Psoas muscle (tissue), 7 donors: ENCODE measurements at regions not wholly inside any gene's neighbourhood (a gene's known extent, or its start where the extent isn't known, plus 50 kb on each side); places are given as distances from the start of the nearest gene placed in this dataset.

Experiments used
- ATAC-seq, 4 donors: fragments of 200-7000 bp; cut with Tn5 transposase; one replicate each; pipeline ENCODE4 v1.9.1; 2020; ENCODE audit warnings: moderate library complexity in 3 of 4, mild to moderate bottlenecking in 2 of 4
- DNase-seq, 2 donors: peaks; one replicate each; pipeline ENCODE4 v3.0.0-alpha.2; 2020
- H3K27ac ChIP-seq: fragments of 200-600 bp; one replicate; pipeline ENCODE4 v1.8.0; 2022
- H3K27me3 ChIP-seq, 3 donors: fragments of 200-600 bp in 1 of 3; one replicate each; pipeline versions ENCODE4 v1.6.1 to v1.8.0; 2013 to 2022; ENCODE audit warnings: low read length in 2 of 3, mild to moderate bottlenecking in 2 of 3, moderate library complexity in 1 of 3; ENCODE audit not compliant: insufficient read depth in 3 of 3
- H3K36me3 ChIP-seq, 2 donors: fragments of 200-600 bp in 1 of 2; one replicate each; pipeline versions ENCODE4 v1.6.1 to v1.8.0; 2013 to 2022; ENCODE audit warnings: low read depth in 1 of 2, mild to moderate bottlenecking in 1 of 2, moderate library complexity in 1 of 2; ENCODE audit not compliant: insufficient read depth in 1 of 2
- H3K4me1 ChIP-seq: fragments of 200-600 bp; one replicate; pipeline ENCODE4 v1.8.0; 2022
- H3K4me3 ChIP-seq: fragments of 200-600 bp; one replicate; pipeline ENCODE4 v1.8.0; 2022; ENCODE audit warnings: mild to moderate bottlenecking
- H3K9me3 ChIP-seq: fragments of 200-600 bp; one replicate; pipeline ENCODE4 v1.8.0; 2022
- CTCF ChIP-seq: fragments of 200-600 bp; IDR thresholded peaks from one replicate; pipeline ENCODE4 v1.8.0; 2022; ENCODE audit warnings: antibody characterized with exemption
- WGBS, 3 donors: extraction: QIAGEN DNeasy Blood & Tissue Kit; methylation state at CpG; one replicate each; pipeline versions ENCODE4 v1.1.6 to v1.1.7; 2013; 5-methylcytosine and 5-hydroxymethylcytosine counted together
- intact Hi-C, 2 donors: fragments of 100-400 bp; cut with DNase I; formaldehyde crosslinking; loops; one replicate each; pipeline versions ENCODE4 v1.11.0 to v1.14.2; 2022
- donor health status: healthy with polysubstance abuse.
- donor health status: DM: no; HTN: no; CAD: no; lungs with moderate emphysema.
- donor health status: Bipolar disorder and iron deficiency.
- donor health status: healthy.
- donor health status: DM: yes; HTN: yes; CAD: no.
- donor health status: DM: no; HTN: no; CAD: no.
- donor health status: DM: yes; HTN: yes; CAD: no.

GRCh38 chr6:51027283-51028065, 208.8 kb downstream of the TFAP2B start:
- Histone ChIP-seq H3K4me1 (no peaks in the 10 kb centered on the region), H3K4me3 (no peak overlapping the region), H3K27me3 (no peaks in the 10 kb centered on the region), H3K27ac (no peak overlapping the region), H3K9me3 (no peaks in the 10 kb centered on the region), H3K36me3 (no peaks in the 10 kb centered on the region)
- intact Hi-C loops: no loop called here
- no peak for TF ChIP-seq CTCF
- ATAC-seq (no peak), DNase-seq (no peak)
- WGBS, 3 donors: 59 to 68% (median 65%) methylated on average over 5 of the region's 5 CpGs

GRCh38 chr6:51028276-51028675, 209.6 kb downstream of the TFAP2B start:
- no peak overlapping the region for H3K4me3 ChIP-seq
- no peak overlapping the region for H3K27ac ChIP-seq
- no peaks in the 10 kb centered on the region for H3K36me3 ChIP-seq
- intact Hi-C loops: no loop called here
- 0% methylated on average over 1 of the region's 1 CpG for WGBS, 3 donors
- no peaks in the 10 kb centered on the region for H3K27me3 ChIP-seq
- no peaks in the 10 kb centered on the region for H3K9me3 ChIP-seq
- no peak for ATAC-seq
- no peaks in the 10 kb centered on the region for H3K4me1 ChIP-seq
- no peak for TF ChIP-seq CTCF
- no peak for DNase-seq

GRCh38 chr6:51029561-51029960, 210.9 kb downstream of the TFAP2B start:
- ATAC-seq: no peak
- 5 to 16% (median 9%) methylated on average over 1 of the region's 1 CpG for WGBS, 3 donors
- Histone ChIP-seq H3K36me3 (no peaks in the 10 kb centered on the region), H3K4me3 (no peak overlapping the region), H3K27me3 (no peaks in the 10 kb centered on the region), H3K9me3 (no peaks in the 10 kb centered on the region), H3K4me1 (no peaks in the 10 kb centered on the region), H3K27ac (no peak overlapping the region)
- no peak for TF ChIP-seq CTCF
- DNase-seq: no peak
- intact Hi-C loops: no loop called here

GRCh38 chr6:51045548-51045947, 226.9 kb downstream of the TFAP2B start:
- Histone ChIP-seq H3K27me3 (no peaks in the 10 kb centered on the region), H3K4me3 (no peak overlapping the region), H3K27ac (no peak overlapping the region), H3K9me3 (no peaks in the 10 kb centered on the region), H3K36me3 (no peaks in the 10 kb centered on the region), H3K4me1 (no peaks in the 10 kb centered on the region)
- intact Hi-C loops: no loop called here
- DNase-seq (no peak), ATAC-seq (no peak)
- WGBS, 3 donors: 77 to 85% (median 83%) methylated on average over 2 of the region's 2 CpGs
- TF ChIP-seq CTCF: no peak
